Glutamatergic neuron (in vitro differentiated cells): ENCODE measurements at regions not wholly inside any gene's neighbourhood (a gene's known extent, or its start where the extent isn't known, plus 50 kb on each side); places are given as distances from the start of the nearest gene placed in this dataset.

Experiments
- DNase-seq: peaks from one replicate; pipeline ENCODE4 v3.0.0; 2022
- H3K27ac Mint-ChIP-seq: one replicate; pipeline ENCODE4 v1.8.0; 2020; ENCODE audit warnings: mild to moderate bottlenecking, mixed read lengths, inconsistent platforms; ENCODE audit not compliant: unreplicated experiment
- H3K27me3 Mint-ChIP-seq: one replicate; pipeline ENCODE4 v1.8.0; 2020; ENCODE audit warnings: mild to moderate bottlenecking, moderate library complexity, mixed read lengths, inconsistent platforms; ENCODE audit not compliant: unreplicated experiment
- H3K36me3 Mint-ChIP-seq: one replicate; pipeline ENCODE4 v1.8.0; 2020; ENCODE audit warnings: mild to moderate bottlenecking, mixed read lengths, inconsistent platforms; ENCODE audit not compliant: unreplicated experiment
- H3K4me1 Mint-ChIP-seq: one replicate; pipeline ENCODE4 v1.8.0; 2020; ENCODE audit warnings: mild to moderate bottlenecking, low read depth, mixed read lengths, inconsistent platforms; ENCODE audit not compliant: unreplicated experiment
- H3K4me3 Mint-ChIP-seq: one replicate; pipeline ENCODE4 v1.8.0; 2020; ENCODE audit warnings: mild to moderate bottlenecking, mixed read lengths, inconsistent platforms; ENCODE audit not compliant: unreplicated experiment
- H3K9me3 Mint-ChIP-seq: one replicate; pipeline ENCODE4 v1.8.0; 2020; ENCODE audit warnings: mild to moderate bottlenecking, moderate library complexity, mixed read lengths, inconsistent platforms; ENCODE audit not compliant: unreplicated experiment
- CTCF ChIP-seq: fragments of 200-600 bp; sonication (generic); IDR thresholded peaks from one replicate; pipeline ENCODE4 v1.5.0; 2021; ENCODE audit not compliant: partially characterized antibody, unreplicated experiment

GRCh38 chr18:33934258-33934657, 290.5 kb downstream of the NOL4 start:
- Mint-ChIP-seq H3K27ac (no peak overlapping the region), H3K4me1 (no peaks in the 10 kb centered on the region), H3K27me3 (no peaks in the 10 kb centered on the region), H3K4me3 (no peak overlapping the region), H3K36me3 (no peaks in the 10 kb centered on the region), H3K9me3 (no peaks in the 10 kb centered on the region)
- no peak for TF ChIP-seq CTCF
- DNase-seq, result no peak

DNA sequence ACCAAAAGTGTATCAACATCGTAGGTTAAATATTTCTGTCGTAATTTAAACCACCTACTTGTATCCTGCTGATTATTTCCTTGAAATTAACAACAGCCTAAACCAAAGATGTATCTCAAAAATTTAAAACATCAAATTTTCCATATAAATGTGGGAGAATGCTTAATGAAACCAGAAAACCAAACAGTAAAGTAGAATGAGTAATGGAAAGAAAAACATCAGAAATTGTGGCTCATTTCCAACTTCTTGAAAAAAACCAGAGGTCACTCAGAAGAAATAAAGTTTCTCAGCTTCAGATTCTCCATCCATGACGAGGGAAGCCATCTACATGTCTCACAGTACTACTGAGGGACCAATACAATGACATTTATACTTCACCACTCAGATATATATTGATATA, 296.5 kb downstream of the NOL4 start:
- Mint-ChIP-seq H3K4me1 (no peaks in the 10 kb centered on the region), H3K27ac (no peak overlapping the region), H3K27me3 (no peaks in the 10 kb centered on the region), H3K9me3 (no peaks in the 10 kb centered on the region), H3K36me3 (no peaks in the 10 kb centered on the region), H3K4me3 (no peak overlapping the region)
- DNase-seq, result no peak
- TF ChIP-seq CTCF, result no peak

GRCh38 chr18:33924576-33924975, 300.1 kb downstream of the NOL4 start:
- no peak for TF ChIP-seq CTCF
- no peak for DNase-seq
- H3K27ac Mint-ChIP-seq, result no peak overlapping the region
- H3K9me3 Mint-ChIP-seq, result no peaks in the 10 kb centered on the region
- H3K36me3 Mint-ChIP-seq, result no peaks in the 10 kb centered on the region
- H3K4me1 Mint-ChIP-seq, result no peaks in the 10 kb centered on the region
- no peak overlapping the region for H3K4me3 Mint-ChIP-seq
- no peaks in the 10 kb centered on the region for H3K27me3 Mint-ChIP-seq

DNA sequence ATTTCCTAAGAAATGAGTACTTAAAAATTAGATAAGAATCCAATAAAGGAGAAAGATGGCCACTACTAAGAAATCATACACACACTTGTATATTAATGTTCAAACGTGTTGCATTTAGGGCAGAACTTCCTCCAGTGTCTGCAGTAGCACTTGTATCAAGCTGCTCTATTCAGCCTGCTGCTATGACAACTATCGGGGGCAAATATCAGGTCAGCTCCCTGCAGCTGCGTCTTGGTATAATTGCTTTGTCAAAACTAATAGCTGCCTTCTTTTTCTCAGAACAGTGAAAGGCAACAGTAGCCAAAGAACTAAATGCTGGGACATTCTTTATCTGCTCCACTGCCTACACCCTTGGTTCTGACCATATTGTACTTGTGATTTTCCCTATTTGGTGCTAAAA, 300.7 kb downstream of the NOL4 start:
- Mint-ChIP-seq H3K36me3 (no peaks in the 10 kb centered on the region), H3K27me3 (no peaks in the 10 kb centered on the region), H3K4me1 (no peaks in the 10 kb centered on the region), H3K27ac (no peak overlapping the region), H3K9me3 (no peaks in the 10 kb centered on the region), H3K4me3 (no peak overlapping the region)
- no peak for DNase-seq
- TF ChIP-seq CTCF, result no peak

DNA sequence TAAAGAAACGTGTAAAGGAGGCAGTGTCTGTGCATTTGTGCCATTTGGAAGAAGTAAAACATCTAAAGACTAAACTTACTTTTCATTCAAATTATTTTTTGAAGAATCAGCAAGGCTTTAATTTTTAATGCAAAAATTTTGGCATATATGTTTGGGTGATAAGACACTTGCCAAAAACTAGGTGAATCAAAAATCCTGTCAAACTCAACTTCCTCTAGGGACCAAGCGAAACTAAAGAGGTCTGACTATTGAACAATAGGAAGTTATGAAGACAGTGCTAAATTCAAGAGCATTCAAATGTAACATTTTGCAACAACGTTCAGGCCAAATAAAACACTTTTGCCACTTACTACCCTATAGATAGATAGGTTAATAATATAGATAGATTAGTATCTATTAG, 306.1 kb downstream of the NOL4 start:
- no peaks in the 10 kb centered on the region for H3K9me3 Mint-ChIP-seq
- no peak for TF ChIP-seq CTCF
- DNase-seq, result no peak
- H3K4me3 Mint-ChIP-seq, result no peak overlapping the region
- H3K27me3 Mint-ChIP-seq, result no peaks in the 10 kb centered on the region
- H3K27ac Mint-ChIP-seq, result no peak overlapping the region
- H3K4me1 Mint-ChIP-seq, result no peaks in the 10 kb centered on the region
- no peaks in the 10 kb centered on the region for H3K36me3 Mint-ChIP-seq
